HL-60 (cell line): ENCODE measurements at regions not wholly inside any gene's neighbourhood (a gene's known extent, or its start where the extent isn't known, plus 50 kb on each side); places are given as distances from the start of the nearest gene placed in this dataset.

Source experiments
- DNase-seq, 2 experiments: peaks; one replicate each; pipeline ENCODE4 v3.0.0-alpha.2; 2010 to 2020; ENCODE audit warnings: low read depth in 1 of 2, low spot score in 1 of 2
- H3K27ac ChIP-seq: fragments of 250-450 bp; sonication (Bioruptor Pico); replicated peaks from 2 replicates; pipeline ENCODE4 v1.5.1; 2020; ENCODE audit warnings: mild to moderate bottlenecking, moderate library complexity
- H3K27me3 ChIP-seq: fragments of 250-450 bp; sonication (Bioruptor Pico); 2 replicates; pipeline ENCODE4 v1.5.1; 2021; ENCODE audit warnings: mild to moderate bottlenecking, moderate library complexity; ENCODE audit not compliant: insufficient read depth, poor library complexity, severe bottlenecking
- H3K4me3 ChIP-seq: replicated peaks from 2 replicates; pipeline ENCODE4 v1.5.1; 2011; ENCODE audit warnings: mild to moderate bottlenecking, control low read depth, low read length; ENCODE audit not compliant: insufficient read depth
- CTCF ChIP-seq: IDR thresholded peaks from one replicate; pipeline ENCODE4 v1.5.1; 2011; ENCODE audit warnings: low read length, control low read depth, inconsistent platforms; ENCODE audit not compliant: insufficient read depth
- GABPA ChIP-seq: IDR thresholded peaks from 2 replicates; pipeline ENCODE4 v1.6.1; 2012; ENCODE audit warnings: low read depth
- POLR2AphosphoS5 ChIP-seq: IDR thresholded peaks from 2 replicates; pipeline ENCODE4 v1.6.1; 2012; ENCODE audit warnings: low read depth
- REST ChIP-seq: IDR thresholded peaks from 2 replicates; pipeline ENCODE4 v1.6.1; 2012; ENCODE audit warnings: low read depth; ENCODE audit not compliant: insufficient replicate concordance
- SPI1 ChIP-seq: IDR thresholded peaks from 2 replicates; pipeline ENCODE4 v1.6.1; 2012; ENCODE audit warnings: low read depth, mild to moderate bottlenecking, borderline replicate concordance

- H3K27me3 ChIP-seq, result no peaks in the 10 kb centered on the region
- TF ChIP-seq REST, result no peak
- no peak for TF ChIP-seq POLR2AphosphoS5
- TF ChIP-seq CTCF, result no peak
- no peak for TF ChIP-seq SPI1
- no peak for TF ChIP-seq GABPA
- H3K4me3 ChIP-seq, result no peak overlapping the region
- DNase-seq, result no peak
- H3K27ac ChIP-seq, result no peak overlapping the region
Measured at GRCh38 chr12:115419145-115419646, 735.2 kb upstream of the TBX3 start.

GRCh38 chr12:115417610-115418009 lies 733.6 kb upstream of the TBX3 start:
- H3K27me3 ChIP-seq, result no peaks in the 10 kb centered on the region
- TF ChIP-seq POLR2AphosphoS5 (no peak), CTCF (no peak), REST (no peak), GABPA (no peak), SPI1 (no peak)
- no peak for DNase-seq
- no peak overlapping the region for H3K4me3 ChIP-seq
- no peak overlapping the region for H3K27ac ChIP-seq

GRCh38 chr12:115416869-115417268 lies 732.9 kb upstream of the TBX3 start:
- TF ChIP-seq CTCF (no peak), SPI1 (no peak), REST (no peak), GABPA (no peak), POLR2AphosphoS5 (no peak)

More at GRCh38 chr12:115416869-115417268, 732.9 kb upstream of the TBX3 start:
- DNase-seq, result no peak
- H3K4me3 ChIP-seq, result no peak overlapping the region
- H3K27ac ChIP-seq, result no peak overlapping the region
- no peaks in the 10 kb centered on the region for H3K27me3 ChIP-seq
